ENCODE measurements at regions not wholly inside any gene's neighbourhood (a gene's known extent, or its start where the extent isn't known, plus 50 kb on each side); places are given as distances from the start of the nearest gene placed in this dataset.

GRCh38 chr5:142508591-142508990 is 177.3 kb downstream of the FGF1 start:
- no peak for DNase-seq
- no peak for TF ChIP-seq CTCF (IDR thresholded peaks at IDR 0.05)
- no peaks in the 10 kb centered on the region for H3K4me1 ChIP-seq
- H3K27me3 ChIP-seq: no peaks in the 10 kb centered on the region
- H3K9ac ChIP-seq (ENCODE audit: low read depth in 2 of 2, low read length in 2 of 2): no peak overlapping the region
- no peak overlapping the region for H3K4me3 ChIP-seq
- no peaks in the 10 kb centered on the region for H3K9me3 ChIP-seq
- H3K36me3 ChIP-seq: no peaks in the 10 kb centered on the region
- intact Hi-C loops (cut with DNase I): no loop called here
- H3K27ac ChIP-seq: no peak overlapping the region

- H3K4me3 ChIP-seq: no peak overlapping the region
- no peaks in the 10 kb centered on the region for H3K36me3 ChIP-seq
- no peak for DNase-seq
- no peak overlapping the region for H3K9ac ChIP-seq (ENCODE audit: low read depth in 2 of 2, low read length in 2 of 2)
- intact Hi-C loops (cut with DNase I): no loop called here
- H3K27me3 ChIP-seq: no peaks in the 10 kb centered on the region
- no peak for TF ChIP-seq CTCF (IDR thresholded peaks at IDR 0.05)
- no peaks in the 10 kb centered on the region for H3K4me1 ChIP-seq
- H3K27ac ChIP-seq: no peak overlapping the region
- H3K9me3 ChIP-seq: no peaks in the 10 kb centered on the region
These were observed 178.1 kb downstream of the FGF1 start for GRCh38 chr5:142507531-142508372.

- Histone ChIP-seq H3K36me3 (no peaks in the 10 kb centered on the region), H3K27ac (no peak overlapping the region), H3K27me3 (no peaks in the 10 kb centered on the region), H3K4me3 (no peak overlapping the region), H3K4me1 (no peaks in the 10 kb centered on the region), H3K9ac (ENCODE audit: low read depth in 2 of 2, low read length in 2 of 2) (no peak overlapping the region), H3K9me3 (no peaks in the 10 kb centered on the region)
- intact Hi-C loops (cut with DNase I): no loop called here
- no peak for DNase-seq
- no peak for TF ChIP-seq CTCF (IDR thresholded peaks at IDR 0.05)
These were observed 179.1 kb downstream of the FGF1 start for GRCh38 chr5:142506756-142507155.

- intact Hi-C loops (cut with DNase I): no loop called here
- no peak for DNase-seq
- H3K4me1 ChIP-seq: no peaks in the 10 kb centered on the region
- H3K36me3 ChIP-seq: no peaks in the 10 kb centered on the region
- no peaks in the 10 kb centered on the region for H3K27me3 ChIP-seq
- no peak for TF ChIP-seq CTCF (IDR thresholded peaks at IDR 0.05)
- H3K9ac ChIP-seq (ENCODE audit: low read depth in 2 of 2, low read length in 2 of 2): no peak overlapping the region
- H3K27ac ChIP-seq: no peak overlapping the region
- H3K9me3 ChIP-seq: no peaks in the 10 kb centered on the region
- no peak overlapping the region for H3K4me3 ChIP-seq
These were observed 179.8 kb downstream of the FGF1 start for GRCh38 chr5:142506046-142506445.

- TF ChIP-seq CTCF (IDR thresholded peaks at IDR 0.05): no peak
- Histone ChIP-seq H3K27me3 (no peaks in the 10 kb centered on the region), H3K9me3 (no peaks in the 10 kb centered on the region), H3K36me3 (no peaks in the 10 kb centered on the region), H3K4me1 (no peaks in the 10 kb centered on the region), H3K9ac (ENCODE audit: low read depth in 2 of 2, low read length in 2 of 2) (no peak overlapping the region), H3K4me3 (no peak overlapping the region), H3K27ac (no peak overlapping the region)
- intact Hi-C loops (cut with DNase I): no loop called here
- DNase-seq: no peak
These were observed 177.1 kb upstream of the SPRY4 start for GRCh38 chr5:142501890-142502289.

All from colonic mucosa (tissue), 4 donors.